Astrocyte (in vitro differentiated cells and primary cell): ENCODE measurements at regions not wholly inside any gene's neighbourhood (a gene's known extent, or its start where the extent isn't known, plus 50 kb on each side); places are given as distances from the start of the nearest gene placed in this dataset.

Experiments
- DNase-seq: peaks from one replicate; pipeline ENCODE4 v3.0.0-alpha.2; 2010; ENCODE audit warnings: low read depth
- FAIRE-seq: peaks from 2 replicates; lab custom pipeline; 2011; peaks lifted over from hg19 to GRCh38; lab: Jason Lieb, UNC
- H2AFZ ChIP-seq: 2 replicates; pipeline ENCODE4 v1.6.0; 2012; ENCODE audit warnings: low read depth, low read length, inconsistent platforms
- H3K27ac ChIP-seq: 2 replicates; pipeline ENCODE4 v1.5.1; 2011; ENCODE audit warnings: low read depth, low read length, inconsistent platforms
- H3K27me3 ChIP-seq: 2 replicates; pipeline ENCODE4 v1.6.0; 2011; ENCODE audit warnings: low read length, inconsistent platforms; ENCODE audit not compliant: insufficient read depth
- H3K36me3 ChIP-seq: 2 replicates; pipeline ENCODE4 v1.5.1; 2011; ENCODE audit warnings: low read length, inconsistent platforms; ENCODE audit not compliant: insufficient read depth
- H3K4me1 ChIP-seq: 2 replicates; pipeline ENCODE4 v1.5.1; 2011; ENCODE audit warnings: low read length, inconsistent platforms; ENCODE audit not compliant: insufficient read depth
- H3K4me2 ChIP-seq: 2 replicates; pipeline ENCODE4 v1.6.0; 2012; ENCODE audit warnings: low read length, inconsistent platforms
- H3K4me3 ChIP-seq: 2 replicates; pipeline ENCODE4 v1.5.1; 2011; ENCODE audit warnings: low read depth, mild to moderate bottlenecking, low read length, inconsistent platforms; ENCODE audit not compliant: insufficient read depth
- H3K79me2 ChIP-seq: 2 replicates; pipeline ENCODE4 v1.6.0; 2012; ENCODE audit warnings: mild to moderate bottlenecking, low read length, inconsistent platforms; ENCODE audit not compliant: insufficient read depth
- H3K9ac ChIP-seq: 2 replicates; pipeline ENCODE4 v1.6.0; 2012; ENCODE audit warnings: mild to moderate bottlenecking, low read length, inconsistent platforms
- H3K9me3 ChIP-seq: 2 replicates; pipeline ENCODE4 v1.5.1; 2012; ENCODE audit warnings: low read depth, mild to moderate bottlenecking, low read length, inconsistent platforms; ENCODE audit not compliant: insufficient read depth
- H4K20me1 ChIP-seq: 2 replicates; pipeline ENCODE4 v1.6.0; 2012; ENCODE audit warnings: low read length, inconsistent platforms; ENCODE audit not compliant: insufficient read depth
- H3K27ac Mint-ChIP-seq: one replicate; pipeline ENCODE4 v1.8.0; 2021; ENCODE audit warnings: mild to moderate bottlenecking, mixed read lengths; ENCODE audit not compliant: unreplicated experiment
- H3K27me3 Mint-ChIP-seq: one replicate; pipeline ENCODE4 v1.8.0; 2021; ENCODE audit warnings: low read depth, mixed read lengths; ENCODE audit not compliant: unreplicated experiment
- H3K36me3 Mint-ChIP-seq: one replicate; pipeline ENCODE4 v1.8.0; 2021; ENCODE audit warnings: low read depth, mixed read lengths; ENCODE audit not compliant: unreplicated experiment
- H3K4me1 Mint-ChIP-seq: one replicate; pipeline ENCODE4 v1.8.0; 2021; ENCODE audit warnings: low read depth, mixed read lengths; ENCODE audit not compliant: unreplicated experiment
- H3K4me3 Mint-ChIP-seq: one replicate; pipeline ENCODE4 v1.8.0; 2021; ENCODE audit warnings: mild to moderate bottlenecking, moderate library complexity, mixed read lengths; ENCODE audit not compliant: unreplicated experiment
- H3K9me3 Mint-ChIP-seq: one replicate; pipeline ENCODE4 v1.8.0; 2021; ENCODE audit warnings: mild to moderate bottlenecking, mixed read lengths; ENCODE audit not compliant: unreplicated experiment
- CTCF ChIP-seq: IDR thresholded peaks from 2 replicates; pipeline ENCODE4 v1.5.1; 2011; ENCODE audit warnings: low read depth, mild to moderate bottlenecking, inconsistent platforms, low read length, moderate library complexity; ENCODE audit not compliant: insufficient read depth
- EZH2 ChIP-seq: IDR thresholded peaks from 2 replicates; pipeline ENCODE4 v1.6.1; 2012; ENCODE audit warnings: mild to moderate bottlenecking, low read length, inconsistent platforms; ENCODE audit not compliant: insufficient read depth

GRCh38 chr10:17506856-17507471 lies 52.6 kb upstream of the ST8SIA6 start:
- Histone ChIP-seq H3K4me1 (peaks cover 26% of the 10 kb centered on the region), H3K36me3 (no peaks in the 10 kb centered on the region), H3K79me2 (no peaks in the 10 kb centered on the region), H3K9me3 (no peaks in the 10 kb centered on the region), H4K20me1 (no peaks in the 10 kb centered on the region), H3K9ac (no peak overlapping the region), H3K27ac (no peak overlapping the region), H3K4me2 (no peak overlapping the region), H2AFZ (no peak overlapping the region), H3K27me3 (no peaks in the 10 kb centered on the region), H3K4me3 (no peak overlapping the region)
- peaks cover 22% of the 10 kb centered on the region for H3K4me1 Mint-ChIP-seq
- no peak overlapping the region for H3K27ac Mint-ChIP-seq
- FAIRE-seq (no peak), DNase-seq (no peak)
- no peak overlapping the region for H3K4me3 Mint-ChIP-seq
- no peaks in the 10 kb centered on the region for H3K9me3 Mint-ChIP-seq
- H3K36me3 Mint-ChIP-seq, result no peaks in the 10 kb centered on the region
- TF ChIP-seq EZH2 (no peak), CTCF (no peak)
- no peaks in the 10 kb centered on the region for H3K27me3 Mint-ChIP-seq

GRCh38 chr10:17506390-17506789 lies 52.0 kb upstream of the ST8SIA6 start:
- no peak overlapping the region for H3K4me3 ChIP-seq
- H4K20me1 ChIP-seq, result no peaks in the 10 kb centered on the region
- no peak overlapping the region for H2AFZ ChIP-seq
- no peaks in the 10 kb centered on the region for H3K9me3 ChIP-seq
- no peak overlapping the region for H3K9ac ChIP-seq
- peaks cover 19% of the 10 kb centered on the region for H3K4me1 Mint-ChIP-seq
- H3K9me3 Mint-ChIP-seq, result no peaks in the 10 kb centered on the region
- H3K4me1 ChIP-seq, result peaks cover 20% of the 10 kb centered on the region
- TF ChIP-seq EZH2, result no peak
- TF ChIP-seq CTCF, result no peak
- H3K36me3 Mint-ChIP-seq, result no peaks in the 10 kb centered on the region
- no peak overlapping the region for H3K4me3 Mint-ChIP-seq
- H3K36me3 ChIP-seq, result no peaks in the 10 kb centered on the region
- H3K79me2 ChIP-seq, result no peaks in the 10 kb centered on the region
- FAIRE-seq (no peak), DNase-seq (no peak)
- H3K27me3 ChIP-seq, result no peaks in the 10 kb centered on the region
- H3K27ac Mint-ChIP-seq, result no peak overlapping the region
- no peak overlapping the region for H3K4me2 ChIP-seq
- H3K27me3 Mint-ChIP-seq, result no peaks in the 10 kb centered on the region
- H3K27ac ChIP-seq, result no peak overlapping the region

- H3K27me3 ChIP-seq, result no peaks in the 10 kb centered on the region
- Mint-ChIP-seq H3K9me3 (no peaks in the 10 kb centered on the region), H3K27ac (peak overlapping the region; percentile 91), H3K4me1 (peaks cover 14% of the 10 kb centered on the region), H3K27me3 (no peaks in the 10 kb centered on the region), H3K4me3 (no peak overlapping the region), H3K36me3 (no peaks in the 10 kb centered on the region)
- DNase-seq (peak; percentile 91), FAIRE-seq (peak; percentile 83)
- peak overlapping the region; percentile 2 for H2AFZ ChIP-seq
- H3K4me1 ChIP-seq, result peaks cover 11% of the 10 kb centered on the region
- H3K36me3 ChIP-seq, result no peaks in the 10 kb centered on the region
- no peaks in the 10 kb centered on the region for H3K9me3 ChIP-seq
- H3K27ac ChIP-seq, result peak overlapping the region; percentile 70
- H4K20me1 ChIP-seq, result no peaks in the 10 kb centered on the region
- TF ChIP-seq EZH2 (no peak), CTCF (no peak)
- H3K79me2 ChIP-seq, result no peaks in the 10 kb centered on the region
- peak overlapping the region; percentile 39 for H3K9ac ChIP-seq
- peak overlapping the region; percentile 70 for H3K4me2 ChIP-seq
- H3K4me3 ChIP-seq, result peak overlapping the region; percentile 15
These were observed 50.3 kb upstream of the ST8SIA6 start for GRCh38 chr10:17504547-17505245.
